Neural progenitor cell (in vitro differentiated cells): ENCODE measurements at regions not wholly inside any gene's neighbourhood (a gene's known extent, or its start where the extent isn't known, plus 50 kb on each side); places are given as distances from the start of the nearest gene placed in this dataset.

Source experiments
- DNase-seq: peaks from one replicate; pipeline ENCODE4 v3.0.0-alpha.2; 2016; ENCODE audit warnings: low spot score
- H2AFZ ChIP-seq: fragments of 200-600 bp; sonication (generic); replicated peaks from 2 replicates; pipeline ENCODE4 v1.6.1; 2016; ENCODE audit warnings: antibody characterized with exemption
- H3F3A ChIP-seq: fragments of 200-600 bp; sonication (generic); 2 replicates; pipeline ENCODE4 v1.6.1; 2016; ENCODE audit warnings: antibody characterized with exemption, low read depth
- H3K27ac ChIP-seq: fragments of 200-600 bp; sonication (generic); 2 replicates; pipeline ENCODE4 v1.5.1; 2016; ENCODE audit warnings: mild to moderate bottlenecking
- H3K27me3 ChIP-seq: fragments of 200-600 bp; sonication (generic); 2 replicates; pipeline ENCODE4 v1.6.1; 2016; ENCODE audit warnings: mild to moderate bottlenecking, moderate library complexity
- H3K36me3 ChIP-seq: fragments of 200-600 bp; sonication (generic); 2 replicates; pipeline ENCODE4 v1.5.1; 2016
- H3K4me1 ChIP-seq: fragments of 200-600 bp; sonication (generic); 2 replicates; pipeline ENCODE4 v1.6.1; 2016; ENCODE audit warnings: mixed run types
- H3K4me2 ChIP-seq: fragments of 200-600 bp; sonication (generic); 2 replicates; pipeline ENCODE4 v1.6.1; 2016
- H3K4me3 ChIP-seq: fragments of 200-600 bp; sonication (generic); 2 replicates; pipeline ENCODE4 v1.5.1; 2016
- H3K79me2 ChIP-seq: fragments of 200-600 bp; sonication (generic); 2 replicates; pipeline ENCODE4 v1.6.1; 2016; ENCODE audit warnings: low read depth
- H3K9ac ChIP-seq: fragments of 200-600 bp; sonication (generic); 2 replicates; pipeline ENCODE4 v1.6.1; 2016
- H3K9me3 ChIP-seq: fragments of 200-600 bp; sonication (generic); 2 replicates; pipeline ENCODE4 v1.5.1; 2016; ENCODE audit warnings: low read depth
- H4K20me1 ChIP-seq: fragments of 200-600 bp; sonication (generic); 2 replicates; pipeline ENCODE4 v1.6.1; 2016; ENCODE audit warnings: low read depth
- H3K27ac Mint-ChIP-seq: 3 replicates; pipeline ENCODE4 v1.8.0; 2021; ENCODE audit warnings: mixed read lengths
- H3K27me3 Mint-ChIP-seq: 2 replicates; pipeline ENCODE4 v1.8.0; 2022; ENCODE audit warnings: low read depth, mild to moderate bottlenecking, inconsistent platforms, moderate library complexity, mixed read lengths; ENCODE audit not compliant: insufficient read depth
- H3K36me3 Mint-ChIP-seq: 3 replicates; pipeline ENCODE4 v1.8.0; 2021; ENCODE audit warnings: mixed read lengths
- H3K4me1 Mint-ChIP-seq: 3 replicates; pipeline ENCODE4 v1.8.0; 2021; ENCODE audit warnings: mixed read lengths
- H3K4me3 Mint-ChIP-seq: 3 replicates; pipeline ENCODE4 v1.8.0; 2021; ENCODE audit warnings: mild to moderate bottlenecking, moderate library complexity, mixed read lengths
- H3K9me3 Mint-ChIP-seq: 3 replicates; pipeline ENCODE4 v1.8.0; 2020; ENCODE audit warnings: mixed read lengths
- EZH2 ChIP-seq: fragments of 200-600 bp; sonication (generic); IDR thresholded peaks from 2 replicates; pipeline ENCODE4 v1.6.1; 2017; ENCODE audit warnings: antibody characterized with exemption, mild to moderate bottlenecking, moderate library complexity
- EZH2phosphoT487 ChIP-seq: fragments of 200-600 bp; sonication (generic); IDR thresholded peaks from 2 replicates; pipeline ENCODE4 v1.6.1; 2017; ENCODE audit warnings: antibody characterized with exemption
- TF ChIP-seq, protein P1 (sequence below): fragments of 200-600 bp; sonication (generic); IDR thresholded peaks from 2 replicates; pipeline ENCODE4 v1.5.1; 2017; ENCODE audit warnings: antibody characterized with exemption, mild to moderate bottlenecking

DNA sequence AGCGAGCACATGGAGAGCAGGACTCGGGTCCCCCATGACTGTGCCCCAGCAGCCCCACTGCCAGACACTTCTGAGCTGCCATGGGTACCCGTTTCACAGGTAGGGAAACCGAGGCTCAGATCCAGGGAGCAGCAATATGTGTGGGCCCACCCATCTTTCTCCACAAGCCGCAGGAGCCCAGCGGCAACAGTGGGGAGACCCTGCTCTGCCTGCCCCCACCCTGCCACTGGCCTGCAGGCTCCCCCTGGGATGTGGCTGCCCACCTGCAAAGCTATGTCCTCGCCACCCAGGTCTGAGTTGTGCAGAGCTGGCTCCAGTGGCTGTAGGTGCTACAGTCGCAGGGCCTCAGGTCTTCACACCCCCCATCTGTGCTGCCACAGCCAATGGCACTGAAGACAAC is 50.6 kb upstream of the C1QTNF9B start:
- Mint-ChIP-seq H3K4me1 (no peaks in the 10 kb centered on the region), H3K4me3 (no peak overlapping the region), H3K36me3 (no peaks in the 10 kb centered on the region), H3K9me3 (peaks cover 2% of the 10 kb centered on the region), H3K27me3 (peaks cover 5% of the 10 kb centered on the region), H3K27ac (no peak overlapping the region)
- Histone ChIP-seq H3K27ac (no peak overlapping the region), H4K20me1 (no peaks in the 10 kb centered on the region), H3K36me3 (no peaks in the 10 kb centered on the region), H3K4me1 (no peaks in the 10 kb centered on the region), H3K79me2 (no peaks in the 10 kb centered on the region), H3K4me2 (no peak overlapping the region), H3K4me3 (no peak overlapping the region), H3K9ac (no peak overlapping the region), H3K27me3 (no peaks in the 10 kb centered on the region), H3K9me3 (no peaks in the 10 kb centered on the region), H2AFZ (no peak overlapping the region), H3F3A (no peaks in the 10 kb centered on the region)
- TF ChIP-seq EZH2 (no peak), EZH2phosphoT487 (no peak)
- TF ChIP-seq, protein P1, sequence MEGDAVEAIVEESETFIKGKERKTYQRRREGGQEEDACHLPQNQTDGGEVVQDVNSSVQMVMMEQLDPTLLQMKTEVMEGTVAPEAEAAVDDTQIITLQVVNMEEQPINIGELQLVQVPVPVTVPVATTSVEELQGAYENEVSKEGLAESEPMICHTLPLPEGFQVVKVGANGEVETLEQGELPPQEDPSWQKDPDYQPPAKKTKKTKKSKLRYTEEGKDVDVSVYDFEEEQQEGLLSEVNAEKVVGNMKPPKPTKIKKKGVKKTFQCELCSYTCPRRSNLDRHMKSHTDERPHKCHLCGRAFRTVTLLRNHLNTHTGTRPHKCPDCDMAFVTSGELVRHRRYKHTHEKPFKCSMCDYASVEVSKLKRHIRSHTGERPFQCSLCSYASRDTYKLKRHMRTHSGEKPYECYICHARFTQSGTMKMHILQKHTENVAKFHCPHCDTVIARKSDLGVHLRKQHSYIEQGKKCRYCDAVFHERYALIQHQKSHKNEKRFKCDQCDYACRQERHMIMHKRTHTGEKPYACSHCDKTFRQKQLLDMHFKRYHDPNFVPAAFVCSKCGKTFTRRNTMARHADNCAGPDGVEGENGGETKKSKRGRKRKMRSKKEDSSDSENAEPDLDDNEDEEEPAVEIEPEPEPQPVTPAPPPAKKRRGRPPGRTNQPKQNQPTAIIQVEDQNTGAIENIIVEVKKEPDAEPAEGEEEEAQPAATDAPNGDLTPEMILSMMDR = no peak
- no peak for DNase-seq

DNA sequence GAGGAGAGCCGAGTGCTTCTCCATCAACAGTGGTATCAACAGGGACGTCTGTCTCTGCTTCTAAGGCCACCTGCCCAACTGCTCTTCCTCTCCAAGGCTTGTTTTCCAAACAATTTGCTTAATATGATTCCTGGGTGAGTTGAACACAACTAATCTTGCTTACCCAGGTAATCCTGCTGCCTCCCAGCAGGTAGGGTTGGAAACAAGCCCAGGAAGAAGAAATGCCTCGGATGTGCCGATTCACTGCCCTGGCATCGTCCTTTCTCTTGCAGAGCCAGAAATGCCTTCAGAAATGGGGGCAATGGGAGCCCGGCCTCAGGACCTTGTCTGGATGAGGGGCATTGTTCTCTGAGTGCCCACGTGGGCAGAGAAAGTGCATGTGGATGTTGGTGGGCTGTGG is 51.9 kb upstream of the C1QTNF9B start:
- Histone ChIP-seq H3K79me2 (no peaks in the 10 kb centered on the region), H3K4me2 (no peak overlapping the region), H3K4me3 (no peak overlapping the region), H3K4me1 (no peaks in the 10 kb centered on the region), H2AFZ (no peak overlapping the region), H3K9me3 (no peaks in the 10 kb centered on the region), H3K27ac (no peak overlapping the region), H4K20me1 (no peaks in the 10 kb centered on the region), H3K27me3 (no peaks in the 10 kb centered on the region), H3F3A (no peaks in the 10 kb centered on the region), H3K36me3 (no peaks in the 10 kb centered on the region), H3K9ac (no peak overlapping the region)
- Mint-ChIP-seq H3K36me3 (no peaks in the 10 kb centered on the region), H3K4me3 (no peak overlapping the region), H3K9me3 (peaks cover 2% of the 10 kb centered on the region), H3K27ac (no peak overlapping the region), H3K27me3 (peaks cover 7% of the 10 kb centered on the region), H3K4me1 (no peaks in the 10 kb centered on the region)
- no peak for TF ChIP-seq EZH2phosphoT487
- TF ChIP-seq EZH2 = no peak
- TF ChIP-seq, protein P1 = no peak
- DNase-seq = no peak

- no peaks in the 10 kb centered on the region for H4K20me1 ChIP-seq
- DNase-seq = no peak
- no peak overlapping the region for H3K27ac ChIP-seq
- no peak overlapping the region for H3K4me3 ChIP-seq
- no peaks in the 10 kb centered on the region for H3K4me1 Mint-ChIP-seq
- no peak overlapping the region for H3K4me2 ChIP-seq
- H3K27me3 Mint-ChIP-seq = peaks cover 7% of the 10 kb centered on the region
- no peak overlapping the region for H2AFZ ChIP-seq
- H3K9me3 Mint-ChIP-seq = peaks cover 2% of the 10 kb centered on the region
- no peak overlapping the region for H3K9ac ChIP-seq
- no peaks in the 10 kb centered on the region for H3K36me3 ChIP-seq
- no peak overlapping the region for H3K4me3 Mint-ChIP-seq
- H3K27me3 ChIP-seq = no peaks in the 10 kb centered on the region
- H3K27ac Mint-ChIP-seq = no peak overlapping the region
- no peaks in the 10 kb centered on the region for H3F3A ChIP-seq
- H3K36me3 Mint-ChIP-seq = no peaks in the 10 kb centered on the region
- no peaks in the 10 kb centered on the region for H3K79me2 ChIP-seq
- TF ChIP-seq EZH2phosphoT487 (no peak), EZH2 (no peak)
- TF ChIP-seq, protein P1 = no peak
- H3K9me3 ChIP-seq = no peaks in the 10 kb centered on the region
- no peaks in the 10 kb centered on the region for H3K4me1 ChIP-seq
Measured at GRCh38 chr13:23949736-23950135, 52.4 kb upstream of the C1QTNF9B start.
